Endodermal cell (in vitro differentiated cells): ENCODE measurements at regions not wholly inside any gene's neighbourhood (a gene's known extent, or its start where the extent isn't known, plus 50 kb on each side); places are given as distances from the start of the nearest gene placed in this dataset.
A peak's percentile ranks its signal among the peaks of the same experiment; 100 is the strongest.

Experiments
- DNase-seq: peaks from one replicate; pipeline ENCODE4 v3.0.0-alpha.2; 2017
- H3K27ac ChIP-seq: 2 replicates; pipeline ENCODE4 v1.5.1; 2013; ENCODE audit warnings: mild to moderate bottlenecking, low read depth, low read length, moderate library complexity
- H3K27me3 ChIP-seq: 2 replicates; pipeline ENCODE4 v1.6.1; 2013; ENCODE audit warnings: mild to moderate bottlenecking, low read length, moderate library complexity; ENCODE audit not compliant: insufficient read depth, control insufficient read depth, poor library complexity, severe bottlenecking
- H3K36me3 ChIP-seq: 2 replicates; pipeline ENCODE4 v1.7.0; 2013; ENCODE audit warnings: mild to moderate bottlenecking, low read length, moderate library complexity; ENCODE audit not compliant: control insufficient read depth, insufficient read depth
- H3K4me1 ChIP-seq: one replicate; pipeline ENCODE4 v1.7.0; 2013; ENCODE audit warnings: low read length; ENCODE audit not compliant: control insufficient read depth, insufficient read depth
- H3K4me3 ChIP-seq: 2 replicates; pipeline ENCODE4 v1.5.1; 2013; ENCODE audit warnings: mild to moderate bottlenecking, low read length, moderate library complexity
- H3K9ac ChIP-seq: 2 replicates; pipeline ENCODE4 v1.6.1; 2013; ENCODE audit warnings: mild to moderate bottlenecking, low read length, moderate library complexity; ENCODE audit not compliant: poor library complexity, severe bottlenecking; ENCODE audit errors: extremely low read depth
- H3K9me3 ChIP-seq: 2 replicates; pipeline ENCODE4 v1.6.1; 2013; ENCODE audit warnings: mild to moderate bottlenecking, low read length, moderate library complexity; ENCODE audit not compliant: control insufficient read depth
- H3K27ac Mint-ChIP-seq: 2 replicates; pipeline ENCODE4 v1.8.0; 2020; ENCODE audit warnings: mixed read lengths
- H3K27me3 Mint-ChIP-seq: 2 replicates; pipeline ENCODE4 v1.8.0; 2021; ENCODE audit warnings: mild to moderate bottlenecking, mixed read lengths; ENCODE audit not compliant: insufficient read depth
- H3K36me3 Mint-ChIP-seq: 2 replicates; pipeline ENCODE4 v1.8.0; 2020; ENCODE audit warnings: low read depth, mixed read lengths
- H3K4me1 Mint-ChIP-seq: 2 replicates; pipeline ENCODE4 v1.8.0; 2020; ENCODE audit warnings: mixed read lengths
- H3K4me3 Mint-ChIP-seq: 2 replicates; pipeline ENCODE4 v1.8.0; 2020; ENCODE audit warnings: mild to moderate bottlenecking, moderate library complexity, mixed read lengths
- H3K9me3 Mint-ChIP-seq: 2 replicates; pipeline ENCODE4 v1.8.0; 2020; ENCODE audit warnings: mild to moderate bottlenecking, mixed read lengths
- CTCF ChIP-seq: fragments of 200-600 bp; sonication (generic); conservative IDR thresholded peaks from 2 replicates; pipeline ENCODE4 v1.5.0; 2021; ENCODE audit warnings: antibody characterized with exemption, mild to moderate bottlenecking
- WGBS, 2 experiments: methylation state at CpG; one replicate each; pipeline versions ENCODE4 v1.1.5 to v1.1.7; 2013; ENCODE audit warnings: missing lambda C conversion rate in 2 of 2, mixed read lengths in 1 of 2; ENCODE audit not compliant: insufficient coverage in 1 of 2, insufficient read length in 1 of 2; 5-methylcytosine and 5-hydroxymethylcytosine counted together

- no peak for TF ChIP-seq CTCF
- no peaks in the 10 kb centered on the region for H3K4me1 ChIP-seq
- H3K4me3 ChIP-seq: no peak overlapping the region
- no peaks in the 10 kb centered on the region for H3K4me1 Mint-ChIP-seq
- peaks cover 10% of the 10 kb centered on the region for H3K27me3 Mint-ChIP-seq
- H3K9me3 Mint-ChIP-seq: peaks cover 26% of the 10 kb centered on the region
- DNase-seq: no peak
- H3K4me3 Mint-ChIP-seq: no peak overlapping the region
- peaks cover 23% of the 10 kb centered on the region for H3K9me3 ChIP-seq
- H3K36me3 ChIP-seq: no peaks in the 10 kb centered on the region
- H3K36me3 Mint-ChIP-seq: peaks cover 16% of the 10 kb centered on the region
- H3K27me3 ChIP-seq: no peaks in the 10 kb centered on the region
- no peak overlapping the region for H3K27ac Mint-ChIP-seq
- H3K27ac ChIP-seq: no peak overlapping the region
- no peak overlapping the region for H3K9ac ChIP-seq
These were observed 672.4 kb downstream of the HTR1B start for GRCh38 chr6:76790881-76791280.

GRCh38 chr6:76790045-76790796, 673.1 kb downstream of the HTR1B start:
- no peak overlapping the region for H3K4me3 Mint-ChIP-seq
- no peak overlapping the region for H3K27ac Mint-ChIP-seq
- DNase-seq: no peak
- Histone ChIP-seq H3K4me3 (peak overlapping the region; percentile 52), H3K9me3 (peaks cover 23% of the 10 kb centered on the region), H3K27me3 (no peaks in the 10 kb centered on the region), H3K27ac (no peak overlapping the region), H3K36me3 (no peaks in the 10 kb centered on the region), H3K9ac (no peak overlapping the region), H3K4me1 (no peaks in the 10 kb centered on the region)
- H3K36me3 Mint-ChIP-seq: peaks cover 16% of the 10 kb centered on the region
- H3K9me3 Mint-ChIP-seq: peaks cover 26% of the 10 kb centered on the region
- 88 to 100% methylated on average over 3 to 4 of the region's 4 CpGs for WGBS, 2 experiments
- TF ChIP-seq CTCF: no peak
- H3K4me1 Mint-ChIP-seq: no peaks in the 10 kb centered on the region
- H3K27me3 Mint-ChIP-seq: peaks cover 10% of the 10 kb centered on the region

- no peak for DNase-seq
- Mint-ChIP-seq H3K4me3 (no peak overlapping the region), H3K27ac (no peak overlapping the region), H3K36me3 (peaks cover 16% of the 10 kb centered on the region), H3K27me3 (peaks cover 11% of the 10 kb centered on the region), H3K9me3 (peaks cover 26% of the 10 kb centered on the region), H3K4me1 (no peaks in the 10 kb centered on the region)
- Histone ChIP-seq H3K36me3 (no peaks in the 10 kb centered on the region), H3K27me3 (no peaks in the 10 kb centered on the region), H3K4me1 (no peaks in the 10 kb centered on the region), H3K4me3 (peak overlapping the region; percentile 52), H3K9ac (no peak overlapping the region), H3K9me3 (peaks cover 23% of the 10 kb centered on the region), H3K27ac (no peak overlapping the region)
- no peak for TF ChIP-seq CTCF
- 88 to 96% methylated on average over 3 of the region's 3 CpGs for WGBS, 2 experiments
These were observed 673.7 kb downstream of the HTR1B start for GRCh38 chr6:76789580-76789979.
